GM12873 (cell line): ENCODE measurements at regions not wholly inside any gene's neighbourhood (a gene's known extent, or its start where the extent isn't known, plus 50 kb on each side); places are given as distances from the start of the nearest gene placed in this dataset.

Source experiments
- TF ChIP-seq, protein P1 (sequence below): IDR thresholded peaks from 2 replicates; pipeline ENCODE4 v1.5.1; 2012; ENCODE audit warnings: low read depth, mild to moderate bottlenecking, moderate library complexity, low read length, control low read depth; ENCODE audit not compliant: insufficient read depth; ENCODE audit errors: missing control alignments

GRCh38 chr2:41967476-41968181 is 80.2 kb upstream of the PKDCC start:
- TF ChIP-seq, protein P1, sequence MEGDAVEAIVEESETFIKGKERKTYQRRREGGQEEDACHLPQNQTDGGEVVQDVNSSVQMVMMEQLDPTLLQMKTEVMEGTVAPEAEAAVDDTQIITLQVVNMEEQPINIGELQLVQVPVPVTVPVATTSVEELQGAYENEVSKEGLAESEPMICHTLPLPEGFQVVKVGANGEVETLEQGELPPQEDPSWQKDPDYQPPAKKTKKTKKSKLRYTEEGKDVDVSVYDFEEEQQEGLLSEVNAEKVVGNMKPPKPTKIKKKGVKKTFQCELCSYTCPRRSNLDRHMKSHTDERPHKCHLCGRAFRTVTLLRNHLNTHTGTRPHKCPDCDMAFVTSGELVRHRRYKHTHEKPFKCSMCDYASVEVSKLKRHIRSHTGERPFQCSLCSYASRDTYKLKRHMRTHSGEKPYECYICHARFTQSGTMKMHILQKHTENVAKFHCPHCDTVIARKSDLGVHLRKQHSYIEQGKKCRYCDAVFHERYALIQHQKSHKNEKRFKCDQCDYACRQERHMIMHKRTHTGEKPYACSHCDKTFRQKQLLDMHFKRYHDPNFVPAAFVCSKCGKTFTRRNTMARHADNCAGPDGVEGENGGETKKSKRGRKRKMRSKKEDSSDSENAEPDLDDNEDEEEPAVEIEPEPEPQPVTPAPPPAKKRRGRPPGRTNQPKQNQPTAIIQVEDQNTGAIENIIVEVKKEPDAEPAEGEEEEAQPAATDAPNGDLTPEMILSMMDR = no peak

GRCh38 chr2:41968182-41968578 is 79.6 kb upstream of the PKDCC start:
- TF ChIP-seq, protein P1 = no peak

GRCh38 chr2:41970988-41971660 is 76.7 kb upstream of the PKDCC start:
- TF ChIP-seq, protein P1 = no peak

DNA sequence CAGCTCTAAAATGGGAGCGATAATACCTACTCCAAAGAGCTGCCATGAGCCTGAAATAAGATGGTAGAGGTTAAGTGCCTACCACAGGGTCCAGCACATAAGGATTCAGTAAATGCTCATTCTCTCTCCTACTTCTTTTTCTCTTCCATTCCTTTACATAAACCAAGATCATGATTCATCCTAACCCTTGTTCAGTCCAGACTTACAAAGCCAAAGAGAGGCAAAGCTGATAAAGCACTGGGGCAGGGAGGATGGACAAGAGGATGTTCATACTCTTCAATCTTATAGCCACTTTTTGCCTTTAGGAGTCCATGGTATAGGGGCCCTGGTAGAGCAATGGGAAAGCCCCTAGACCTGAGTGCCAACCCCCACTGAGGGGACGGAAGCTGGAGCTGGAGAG is 75.6 kb upstream of the PKDCC start:
- TF ChIP-seq, protein P1 = no peak

DNA sequence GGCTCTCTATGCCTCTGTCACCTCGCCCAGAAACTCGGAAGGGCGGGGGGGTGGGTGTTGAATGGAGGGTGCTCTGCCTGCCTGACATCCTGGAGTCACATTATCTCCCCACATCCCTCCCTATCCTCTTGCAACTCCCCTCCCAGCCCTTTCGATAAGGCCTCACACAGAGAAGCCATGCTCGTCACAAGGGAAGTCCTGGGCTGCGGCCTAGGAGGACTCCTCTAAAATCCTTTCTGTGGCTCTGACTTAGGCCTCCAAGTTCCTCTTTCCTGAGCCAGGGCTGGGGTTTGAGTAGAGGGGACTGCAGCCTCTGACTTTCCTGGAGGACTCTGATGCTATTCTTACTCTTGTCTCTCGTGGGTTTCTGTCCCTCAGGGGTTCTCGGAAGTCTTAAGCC is 75.0 kb upstream of the PKDCC start:
- TF ChIP-seq, protein P1 = no peak

DNA sequence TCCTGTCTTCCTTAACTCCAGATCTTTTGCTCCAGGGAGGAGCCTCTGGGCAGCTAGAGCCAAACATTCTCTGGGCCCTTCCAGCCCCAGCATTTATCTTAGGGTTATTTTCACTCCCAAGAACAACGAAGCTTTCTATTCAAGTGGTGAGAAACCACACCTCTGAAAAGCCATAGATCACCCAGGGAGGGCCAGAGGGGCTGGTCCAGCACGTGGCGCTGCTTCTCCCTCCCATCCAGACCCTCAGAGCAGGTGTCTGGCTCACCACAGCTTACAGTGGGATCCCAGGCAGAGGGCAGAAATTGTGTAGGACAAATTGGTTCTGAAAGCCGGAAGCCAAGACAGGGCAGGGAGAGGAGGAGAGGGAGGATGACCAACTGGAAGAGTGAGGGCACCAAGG is 74.0 kb upstream of the PKDCC start:
- TF ChIP-seq, protein P1 = no peak

DNA sequence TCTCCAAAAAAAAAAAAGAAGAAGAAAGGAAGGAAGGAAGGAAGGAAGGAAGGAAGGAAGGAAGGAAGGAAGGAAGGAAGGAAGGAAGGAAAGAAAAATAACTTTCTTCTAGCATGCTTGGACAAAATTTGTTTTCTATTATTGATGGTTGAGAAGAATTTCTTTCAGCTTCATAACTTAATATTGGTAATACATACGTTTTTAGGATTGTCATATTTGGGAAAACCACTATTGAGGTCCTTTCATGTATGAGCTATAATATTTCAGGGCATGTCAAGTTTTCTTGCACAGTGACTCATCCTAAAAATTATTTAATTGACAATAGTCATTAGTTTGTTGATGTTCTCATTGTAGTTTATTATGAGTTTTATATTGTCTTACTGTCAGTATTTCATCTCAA is 66.4 kb upstream of the PKDCC start:
- TF ChIP-seq, protein P1 = no peak
